ENCODE measurements at regions not wholly inside any gene's neighbourhood (a gene's known extent, or its start where the extent isn't known, plus 50 kb on each side); places are given as distances from the start of the nearest gene placed in this dataset.
"Not testable (repeated sequence)": the region's sequence is repeated elsewhere in the genome, so short reads cannot be mapped to it uniquely, and the experiment has no call there.

DNA sequence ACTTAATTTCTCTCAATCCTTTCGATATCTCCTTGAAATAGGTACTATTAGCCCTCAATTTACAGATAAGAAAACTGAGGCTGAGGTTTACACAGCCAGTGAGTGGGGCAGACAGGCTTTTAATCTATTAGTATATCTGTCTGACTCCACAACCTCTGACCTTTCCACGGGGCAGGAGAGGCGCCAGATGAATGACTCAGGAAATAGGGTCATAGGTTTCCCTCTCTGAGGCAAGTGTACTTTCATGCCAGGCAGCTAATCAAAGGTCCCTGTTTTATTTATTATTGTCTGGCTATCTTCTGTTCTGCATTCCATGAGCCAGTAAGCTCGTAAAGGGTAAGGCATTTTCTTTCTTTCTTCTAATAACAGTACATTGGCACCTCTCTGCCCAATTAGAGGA is 79.6 kb upstream of the KLF4 start:
- no peak for DNase-seq

GRCh38 chr9:107568406-107568805 is 78.8 kb upstream of the KLF4 start:
- DNase-seq: not testable (repeated sequence)

DNA sequence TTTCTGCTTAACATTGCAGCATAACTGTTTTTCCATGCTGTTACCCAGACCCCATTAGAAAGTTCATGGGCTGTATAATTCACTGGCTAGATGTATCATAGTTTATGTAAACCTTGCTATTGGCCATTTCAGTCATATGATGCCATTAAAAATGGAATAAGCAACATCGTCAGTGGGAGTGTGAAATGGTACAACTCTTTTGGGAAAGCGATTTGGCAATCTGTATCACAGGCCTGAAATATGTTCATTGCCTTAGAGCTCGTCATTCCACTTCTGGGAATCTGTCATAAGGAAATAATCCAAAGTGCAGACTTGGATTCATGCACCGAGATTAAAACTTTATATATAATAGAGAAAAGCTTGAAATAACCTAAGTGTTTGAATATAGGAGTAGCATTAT is 77.9 kb upstream of the KLF4 start:
- no peak for DNase-seq

- DNase-seq: no peak
These were observed 77.1 kb upstream of the KLF4 start for GRCh38 chr9:107566611-107567061.

DNA sequence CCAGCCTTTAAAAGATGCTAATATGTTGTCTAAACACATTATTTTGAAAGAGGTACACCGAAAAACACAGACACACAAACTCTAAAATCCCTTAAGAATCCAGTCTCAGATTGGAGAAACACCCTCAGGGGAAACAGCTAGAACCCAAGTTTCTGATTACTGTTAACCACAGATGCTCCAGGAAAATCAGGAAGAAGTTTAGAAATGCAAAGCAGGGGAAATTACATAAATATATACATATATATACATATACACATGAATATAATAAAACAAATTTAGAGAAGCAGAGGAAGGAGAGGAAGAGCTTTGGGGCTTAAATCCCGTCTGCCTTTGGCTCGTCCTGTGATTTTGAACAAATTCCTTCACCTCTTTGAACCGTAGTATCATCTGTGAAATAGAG is 73.2 kb upstream of the KLF4 start:
- no peak for DNase-seq

- DNase-seq: no peak
These were observed 70.0 kb upstream of the KLF4 start for GRCh38 chr9:107559494-107560086.

GRCh38 chr9:107557236-107557990 is 67.8 kb upstream of the KLF4 start:
- no peak for DNase-seq

DNA sequence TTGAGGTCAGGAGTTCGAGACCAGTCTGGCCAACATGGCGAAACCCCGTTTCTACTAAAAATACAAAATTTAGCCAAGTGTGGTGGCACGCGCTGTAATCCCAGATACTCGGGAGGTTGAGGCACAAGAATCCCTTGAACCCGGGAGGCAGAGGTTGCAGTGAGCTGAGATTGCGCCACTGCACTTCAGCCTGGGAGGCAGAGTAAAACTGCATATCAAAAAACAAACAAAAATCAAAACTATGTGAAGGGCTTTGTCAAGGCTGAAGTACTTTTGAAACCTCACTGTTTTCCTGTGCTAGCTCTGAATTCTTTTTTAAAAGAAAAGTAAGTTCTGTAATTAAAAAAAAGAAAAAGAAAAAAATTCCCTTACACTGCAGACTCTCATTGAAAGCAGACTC is 65.1 kb upstream of the KLF4 start:
- no peak for DNase-seq

GRCh38 chr9:107548298-107549142 is 59.0 kb upstream of the KLF4 start:
- no peak for DNase-seq

GRCh38 chr9:107547772-107548297 is 58.3 kb upstream of the KLF4 start:
- DNase-seq: no peak

DNA sequence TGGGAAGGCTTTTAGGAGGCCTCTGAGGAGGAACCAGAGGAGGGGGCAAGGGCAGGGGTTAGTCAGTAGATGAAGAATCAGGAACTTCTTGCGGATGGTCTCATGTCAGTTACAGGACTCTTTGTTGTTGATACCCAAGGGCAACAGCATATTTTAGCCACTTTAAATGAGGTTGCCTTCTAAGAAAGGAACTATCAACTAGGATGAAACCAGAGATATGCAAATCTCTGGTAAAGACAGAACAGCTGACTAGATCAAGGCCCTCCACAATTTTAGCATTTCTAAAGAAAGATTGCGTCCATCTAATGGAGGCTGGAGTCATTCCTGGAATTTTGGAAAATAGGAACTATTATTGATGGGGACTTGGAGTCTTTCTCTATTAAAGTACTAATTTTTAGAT is 57.7 kb upstream of the KLF4 start:
- no peak for DNase-seq

- no peak for DNase-seq
These were observed 57.3 kb upstream of the KLF4 start for GRCh38 chr9:107546859-107547258.

DNA sequence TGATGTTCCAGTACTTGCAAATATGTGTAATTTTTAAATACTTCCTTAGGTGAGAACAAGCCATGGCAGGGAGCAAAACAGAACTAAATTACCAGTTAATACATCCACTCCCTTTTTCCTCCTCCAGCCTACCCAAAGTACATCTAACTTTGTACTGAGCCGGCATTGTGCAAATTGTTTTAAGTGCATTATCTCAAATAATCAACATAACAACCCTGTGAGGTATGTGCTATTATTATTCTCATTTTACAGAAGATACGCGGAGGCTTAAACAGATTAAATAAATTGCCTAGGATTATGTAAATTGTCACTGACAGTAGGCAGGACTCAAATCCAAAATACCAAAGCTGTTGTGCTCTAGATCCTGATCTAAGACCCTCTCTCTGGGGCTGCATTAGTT is 55.5 kb upstream of the KLF4 start:
- DNase-seq: no peak

- no peak for DNase-seq
These were observed 53.0 kb upstream of the KLF4 start for GRCh38 chr9:107542411-107543157.

GRCh38 chr9:107541523-107541922 is 52.0 kb upstream of the KLF4 start:
- no peak for DNase-seq

GRCh38 chr9:107540164-107540561 is 50.6 kb upstream of the KLF4 start:
- no peak for DNase-seq

GRCh38 chr9:107539427-107540163 is 50.0 kb upstream of the KLF4 start:
- DNase-seq: no peak
